Right lobe of liver (tissue), 4 donors: ENCODE measurements at regions not wholly inside any gene's neighbourhood (a gene's known extent, or its start where the extent isn't known, plus 50 kb on each side); places are given as distances from the start of the nearest gene placed in this dataset.

Experiments used
- POLR2A ChIP-seq: fragments of 450-650 bp; IDR thresholded peaks from one replicate; pipeline ENCODE4 v1.6.1; 2017; ENCODE audit warnings: antibody characterized with exemption, mild to moderate bottlenecking
- TF ChIP-seq, protein P1 (sequence below), 4 donors: fragments of 200-600 bp in 3 of 4; fragments of 450-650 bp in 1 of 4; IDR thresholded peaks; one replicate each; pipeline versions ENCODE4 v1.5.1 to v1.8.0; 2016 to 2022; ENCODE audit warnings: antibody characterized with exemption in 4 of 4, mild to moderate bottlenecking in 2 of 4
- donor health status: DM: no; HTN: no; CAD: no.
- donor health status: DM: no; HTN: no; CAD: no.
- donor health status: DM: no; HTN: yes; CAD: no.

DNA sequence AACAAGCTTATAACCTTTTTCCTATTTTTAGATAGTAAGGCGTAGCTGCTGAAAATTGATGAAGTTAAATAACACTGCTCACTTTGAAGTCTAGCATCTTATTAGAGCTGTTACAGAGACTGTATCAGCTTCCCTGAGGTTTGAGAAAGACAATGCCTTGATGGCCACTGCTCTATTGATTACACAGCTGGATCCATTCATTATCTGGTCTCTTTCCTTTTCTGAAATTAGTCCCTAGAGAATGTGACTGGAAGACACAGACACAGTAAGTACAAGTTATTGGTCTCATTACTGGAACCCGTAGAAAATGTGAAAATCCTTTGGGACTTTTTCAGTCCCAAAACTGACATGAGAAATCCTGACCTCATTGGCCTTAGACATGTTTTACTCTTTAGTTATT lies 188.3 kb downstream of the NAF1 start:
- TF ChIP-seq, protein P1, sequence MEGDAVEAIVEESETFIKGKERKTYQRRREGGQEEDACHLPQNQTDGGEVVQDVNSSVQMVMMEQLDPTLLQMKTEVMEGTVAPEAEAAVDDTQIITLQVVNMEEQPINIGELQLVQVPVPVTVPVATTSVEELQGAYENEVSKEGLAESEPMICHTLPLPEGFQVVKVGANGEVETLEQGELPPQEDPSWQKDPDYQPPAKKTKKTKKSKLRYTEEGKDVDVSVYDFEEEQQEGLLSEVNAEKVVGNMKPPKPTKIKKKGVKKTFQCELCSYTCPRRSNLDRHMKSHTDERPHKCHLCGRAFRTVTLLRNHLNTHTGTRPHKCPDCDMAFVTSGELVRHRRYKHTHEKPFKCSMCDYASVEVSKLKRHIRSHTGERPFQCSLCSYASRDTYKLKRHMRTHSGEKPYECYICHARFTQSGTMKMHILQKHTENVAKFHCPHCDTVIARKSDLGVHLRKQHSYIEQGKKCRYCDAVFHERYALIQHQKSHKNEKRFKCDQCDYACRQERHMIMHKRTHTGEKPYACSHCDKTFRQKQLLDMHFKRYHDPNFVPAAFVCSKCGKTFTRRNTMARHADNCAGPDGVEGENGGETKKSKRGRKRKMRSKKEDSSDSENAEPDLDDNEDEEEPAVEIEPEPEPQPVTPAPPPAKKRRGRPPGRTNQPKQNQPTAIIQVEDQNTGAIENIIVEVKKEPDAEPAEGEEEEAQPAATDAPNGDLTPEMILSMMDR (IDR thresholded peaks at IDR 0.05) = no peak
- TF ChIP-seq POLR2A = no peak
